ENCODE measurements at regions not wholly inside any gene's neighbourhood (a gene's known extent, or its start where the extent isn't known, plus 50 kb on each side); places are given as distances from the start of the nearest gene placed in this dataset.

- 70% methylated on average over 1 of the region's 1 CpG; no CpG with 5 or more reads in 1 of the 2 experiments for WGBS, 2 experiments (ENCODE audit: extremely low coverage in 1 of 2, insufficient coverage in 1 of 2, insufficient read length in 1 of 2, insufficient replicate concordance in 2 of 2, low coverage in 1 of 2, low lambda C conversion rate in 2 of 2, missing lambda C conversion rate in 1 of 2)
- no peaks in the 10 kb centered on the region for H3K36me3 ChIP-seq (ENCODE audit: control insufficient read depth in 2 of 4, insufficient read depth in 4 of 4, low read length in 3 of 4)
- no peak for FAIRE-seq
These were observed 313.5 kb downstream of the PHKB start for GRCh38 chr16:47774661-47775060.

More at GRCh38 chr16:47774661-47775060, 313.5 kb downstream of the PHKB start:
- H3K18ac ChIP-seq (ENCODE audit: extremely low read depth, low read length) = no peak overlapping the region
- H4K8ac ChIP-seq (ENCODE audit: extremely low read depth, insufficient read depth, low read length) = no peak overlapping the region
- peak overlapping the region in 1 of 2 experiments; percentile 45; a peak in 2 of 4 replicates for H3K4me2 ChIP-seq (ENCODE audit: insufficient read depth in 1 of 2, low read depth in 2 of 2, low read length in 2 of 2)
- 0 out of 2 replicates have a peak overlapping the region, but pooled peaks have one; percentile 17 for H2BK12ac ChIP-seq (ENCODE audit: low read depth, low read length)
- H3K4me1 ChIP-seq (replicated peaks in 1 of 4; ENCODE audit: control insufficient read depth in 3 of 4, insufficient read depth in 4 of 4, low read length in 3 of 4) = peaks cover 0 to 6% (median 3%) of the 10 kb centered on the region in 4 experiments; a peak in 4 of 7 replicates
- H4K20me1 ChIP-seq (replicated peaks in 1 of 2; ENCODE audit: control insufficient read depth in 1 of 2, insufficient read depth in 2 of 2, low read length in 2 of 2) = no peaks in the 10 kb centered on the region
- TF ChIP-seq YY1 (IDR thresholded peaks at IDR 0.05; ENCODE audit: low read depth, low read length) (0 out of 2 replicates have a peak, but pooled peaks have one; percentile 16), CTCF (IDR thresholded peaks at IDR 0.05; ENCODE audit: control extremely low read depth in 1 of 3, insufficient read depth in 1 of 3, low read depth in 1 of 3, low read length in 3 of 3) (peak; percentile 5 to 50 (median 18); a peak in 3 of 4 replicates), RAD21 (IDR thresholded peaks at IDR 0.05 in 1 of 2, conservative IDR thresholded peaks at IDR 0.05 in 1 of 2; ENCODE audit: low read depth in 2 of 2, low read length in 2 of 2) (peak; percentile 33 to 41), CBX5 (IDR thresholded peaks at IDR 0.05; ENCODE audit: low read depth, low read length) (no peak), SRF (IDR thresholded peaks at IDR 0.05; ENCODE audit: low read depth, low read length) (no peak)
- H3K79me2 ChIP-seq (ENCODE audit: control insufficient read depth in 1 of 2, insufficient read depth in 2 of 2, low read length in 2 of 2) = no peaks in the 10 kb centered on the region
- H3K9me3 ChIP-seq (ENCODE audit: insufficient read depth in 2 of 2, low read depth in 1 of 2, low read length in 1 of 2) = no peaks in the 10 kb centered on the region
- H2AK5ac ChIP-seq (ENCODE audit: low read depth, low read length) = no peak overlapping the region
- H2BK20ac ChIP-seq (ENCODE audit: low read length) = no peak overlapping the region
- peak; percentile 13 to 47 for DNase-seq (ENCODE audit: low read depth in 1 of 2, low spot score in 2 of 2)
- no peaks in the 10 kb centered on the region for H3K79me1 ChIP-seq (ENCODE audit: low read depth, low read length)
- no peak overlapping the region for H3K4me3 ChIP-seq (ENCODE audit: extremely low read depth in 1 of 4, insufficient read depth in 2 of 4, low read depth in 3 of 4, low read length in 4 of 4)
- H3K9ac ChIP-seq (replicated peaks in 1 of 4; ENCODE audit: extremely low read depth in 1 of 4, low read depth in 3 of 4, low read length in 3 of 4) = no peak overlapping the region
- H3K27ac ChIP-seq (ENCODE audit: low read depth, low read length) = no peak overlapping the region
- CTCF ChIA-PET (ENCODE audit: partially characterized antibody) = interaction anchor here (0.6 to 1.3 kb wide), 4 partner anchors 12 to 76 kb away, joined by 3 to 4 read pairs (median 3); no protein-coding TSS in a partner anchor
- H3K23ac ChIP-seq (ENCODE audit: insufficient read length) = no peak overlapping the region
- no peak overlapping the region for H3K56ac ChIP-seq (replicated peaks; ENCODE audit: insufficient read length, low read depth, low read length)
- no peak overlapping the region for H2BK120ac ChIP-seq (replicated peaks; ENCODE audit: low read depth, low read length)
- POLR2A ChIA-PET (ENCODE audit: partially characterized antibody) = no interaction called here
- H3K14ac ChIP-seq (ENCODE audit: insufficient read length) = no peak overlapping the region
- H4K5ac ChIP-seq (ENCODE audit: insufficient read length, low read depth, low read length) = no peak overlapping the region
- no peak overlapping the region for H2BK5ac ChIP-seq (ENCODE audit: low read depth, low read length)
- no peaks in the 10 kb centered on the region for H3K27me3 ChIP-seq (replicated peaks in 1 of 4; ENCODE audit: control insufficient read depth in 3 of 4, extremely low read depth in 1 of 4, insufficient read depth in 3 of 4, low read length in 3 of 4)
- no peak overlapping the region for H4K91ac ChIP-seq (replicated peaks; ENCODE audit: insufficient read length, low read length)
- H3K23me2 ChIP-seq (ENCODE audit: low read depth, low read length) = no peaks in the 10 kb centered on the region
- H2BK15ac ChIP-seq (ENCODE audit: low read length) = no peak overlapping the region
- H3K4ac ChIP-seq (replicated peaks; ENCODE audit: insufficient read length, low read depth, low read length) = no peak overlapping the region
- H2AFZ ChIP-seq (ENCODE audit: low read length) = peak overlapping the region; percentile 95
